Upper lobe of left lung (tissue), 6 donors: ENCODE measurements at regions not wholly inside any gene's neighbourhood (a gene's known extent, or its start where the extent isn't known, plus 50 kb on each side); places are given as distances from the start of the nearest gene placed in this dataset.

Source experiments
- ATAC-seq, 2 donors: fragments of 200-7000 bp; cut with Tn5 transposase; one replicate each; pipeline ENCODE4 v1.9.1; 2022; ENCODE audit warnings: mild to moderate bottlenecking in 2 of 2, moderate library complexity in 2 of 2; ENCODE audit not compliant: low FRiP score in 2 of 2
- DNase-seq, 2 donors: peaks; one replicate each; pipeline ENCODE4 v3.0.0-alpha.2; 2019 to 2020
- H3K27ac ChIP-seq, 4 donors: fragments of 200-600 bp; sonication (generic); one replicate each; pipeline ENCODE4 v1.5.1; 2016 to 2019
- H3K27me3 ChIP-seq, 4 donors: fragments of 200-600 bp; sonication (generic); one replicate each; pipeline ENCODE4 v1.5.1; 2017 to 2019
- H3K36me3 ChIP-seq, 4 donors: fragments of 200-600 bp; sonication (generic); one replicate each; pipeline ENCODE4 v1.5.1; 2016 to 2019
- H3K4me1 ChIP-seq, 4 donors: fragments of 200-600 bp; sonication (generic); one replicate each; pipeline ENCODE4 v1.5.1; 2018 to 2019
- H3K4me3 ChIP-seq, 4 donors: fragments of 200-600 bp; sonication (generic); one replicate each; pipeline ENCODE4 v1.5.1; 2017 to 2019; ENCODE audit warnings: mild to moderate bottlenecking in 2 of 4, moderate library complexity in 1 of 4
- H3K9me3 ChIP-seq, 4 donors: fragments of 200-600 bp; sonication (generic); one replicate each; pipeline ENCODE4 v1.5.1; 2018 to 2019
- EP300 ChIP-seq, 4 donors: sonication (generic); formaldehyde crosslinking; IDR thresholded peaks; one replicate each; pipeline ENCODE4 v1.5.1; 2017; ENCODE audit warnings: antibody characterized with exemption in 4 of 4, control low read depth in 2 of 4
- POLR2A ChIP-seq, 4 donors: fragments of 450-650 bp; IDR thresholded peaks; one replicate each; pipeline ENCODE4 v1.5.1; 2016 to 2017; ENCODE audit warnings: antibody characterized with exemption in 4 of 4, mild to moderate bottlenecking in 2 of 4
- POLR2AphosphoS5 ChIP-seq, 2 donors: sonication (generic); formaldehyde crosslinking; IDR thresholded peaks; one replicate each; pipeline ENCODE4 v1.5.1; 2017; ENCODE audit warnings: antibody characterized with exemption in 2 of 2
- WGBS, 2 donors: methylation state at CpG; one replicate each; pipeline ENCODE4 v1.1.5; 2017 to 2018; 5-methylcytosine and 5-hydroxymethylcytosine counted together
- TF ChIP-seq, protein P1 (sequence below), 6 experiments: fragments of 450-650 bp in 4 of 6; fragments of 200-600 bp in 2 of 6; sonication (generic) in 2 of 6; IDR thresholded peaks; one replicate each; pipeline ENCODE4 v1.5.1; 2016 to 2019; ENCODE audit warnings: antibody characterized with exemption in 6 of 6
- donor health status: DM: no; HTN: no; CAD: no; lungs with moderate emphysema.
- donor health status: DM: no; HTN: yes; CAD: no; lungs with severe emphysema.

DNA sequence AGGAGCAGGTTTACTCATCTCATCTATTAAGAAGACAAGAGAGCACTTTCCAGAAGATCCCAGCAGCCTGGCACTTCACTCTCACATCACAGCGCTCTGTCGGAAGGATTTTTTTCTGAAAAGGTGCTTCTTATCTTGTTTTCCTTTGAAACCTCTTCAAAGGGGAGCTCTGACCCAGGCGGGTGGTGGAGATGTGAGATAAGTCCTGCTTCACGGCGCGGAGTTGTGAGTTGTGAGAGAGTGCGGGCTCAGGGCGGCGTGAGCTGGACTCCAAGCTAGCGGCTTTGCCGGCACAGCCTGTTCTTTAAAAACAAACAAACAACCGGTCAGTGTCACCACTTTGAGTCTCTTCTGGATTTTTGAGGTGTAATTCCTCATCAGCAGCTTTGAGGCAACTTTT, 169.0 kb upstream of the ARGLU1 start:
- ATAC-seq (no peak), DNase-seq (peak in 1 of 2 donors; percentile 22)
- TF ChIP-seq POLR2AphosphoS5 (IDR thresholded peaks at IDR 0.05), result no peak
- no peak for TF ChIP-seq POLR2A (IDR thresholded peaks at IDR 0.05)
- TF ChIP-seq, protein P1, sequence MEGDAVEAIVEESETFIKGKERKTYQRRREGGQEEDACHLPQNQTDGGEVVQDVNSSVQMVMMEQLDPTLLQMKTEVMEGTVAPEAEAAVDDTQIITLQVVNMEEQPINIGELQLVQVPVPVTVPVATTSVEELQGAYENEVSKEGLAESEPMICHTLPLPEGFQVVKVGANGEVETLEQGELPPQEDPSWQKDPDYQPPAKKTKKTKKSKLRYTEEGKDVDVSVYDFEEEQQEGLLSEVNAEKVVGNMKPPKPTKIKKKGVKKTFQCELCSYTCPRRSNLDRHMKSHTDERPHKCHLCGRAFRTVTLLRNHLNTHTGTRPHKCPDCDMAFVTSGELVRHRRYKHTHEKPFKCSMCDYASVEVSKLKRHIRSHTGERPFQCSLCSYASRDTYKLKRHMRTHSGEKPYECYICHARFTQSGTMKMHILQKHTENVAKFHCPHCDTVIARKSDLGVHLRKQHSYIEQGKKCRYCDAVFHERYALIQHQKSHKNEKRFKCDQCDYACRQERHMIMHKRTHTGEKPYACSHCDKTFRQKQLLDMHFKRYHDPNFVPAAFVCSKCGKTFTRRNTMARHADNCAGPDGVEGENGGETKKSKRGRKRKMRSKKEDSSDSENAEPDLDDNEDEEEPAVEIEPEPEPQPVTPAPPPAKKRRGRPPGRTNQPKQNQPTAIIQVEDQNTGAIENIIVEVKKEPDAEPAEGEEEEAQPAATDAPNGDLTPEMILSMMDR (IDR thresholded peaks at IDR 0.05), result no peak
- TF ChIP-seq EP300 (IDR thresholded peaks at IDR 0.05), result no peak
- H3K4me1 ChIP-seq, result peaks cover 0 to 3% (median 0%) of the 10 kb centered on the region in 4 donors
- no peaks in the 10 kb centered on the region for H3K9me3 ChIP-seq
- H3K27ac ChIP-seq, result no peak overlapping the region
- H3K27me3 ChIP-seq, result no peaks in the 10 kb centered on the region
- no peak overlapping the region for H3K4me3 ChIP-seq
- H3K36me3 ChIP-seq, result no peaks in the 10 kb centered on the region
- WGBS, 2 donors, result 71 to 83% methylated on average over 12 of the region's 12 CpGs

DNA sequence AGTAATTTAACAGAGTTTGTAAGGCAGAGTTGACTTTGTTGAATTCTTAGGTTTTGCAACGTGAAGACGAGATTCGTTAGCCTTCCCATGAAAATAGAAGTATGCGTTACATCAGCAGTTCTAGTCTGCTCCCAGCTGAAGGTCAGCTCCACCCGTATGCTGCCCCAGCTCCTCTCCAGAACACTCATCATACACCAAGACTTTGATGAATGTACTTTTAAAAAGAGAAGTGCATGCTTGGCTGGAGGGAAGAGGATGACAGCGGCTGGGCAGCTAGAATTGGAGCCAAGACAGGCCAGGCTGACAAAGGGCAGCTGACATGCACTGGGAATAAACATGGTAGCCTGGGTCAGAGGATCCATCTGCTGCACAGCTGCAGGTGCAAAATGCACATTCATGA, 166.3 kb upstream of the ARGLU1 start:
- 69 to 80% methylated on average over 6 of the region's 6 CpGs for WGBS, 2 donors
- DNase-seq (no peak), ATAC-seq (no peak)
- no peak for TF ChIP-seq POLR2A (IDR thresholded peaks at IDR 0.05)
- TF ChIP-seq POLR2AphosphoS5 (IDR thresholded peaks at IDR 0.05), result no peak
- TF ChIP-seq EP300 (IDR thresholded peaks at IDR 0.05), result no peak
- TF ChIP-seq, protein P1 (IDR thresholded peaks at IDR 0.05), result no peak
- Histone ChIP-seq H3K4me1 (no peaks in the 10 kb centered on the region), H3K27me3 (no peaks in the 10 kb centered on the region), H3K27ac (no peak overlapping the region), H3K4me3 (no peak overlapping the region), H3K9me3 (no peaks in the 10 kb centered on the region), H3K36me3 (no peaks in the 10 kb centered on the region)

- no peak overlapping the region for H3K27ac ChIP-seq
- H3K4me1 ChIP-seq, result no peaks in the 10 kb centered on the region
- DNase-seq (no peak), ATAC-seq (no peak)
- WGBS, 2 donors, result 85 to 87% methylated on average over 6 of the region's 6 CpGs
- H3K27me3 ChIP-seq, result no peaks in the 10 kb centered on the region
- H3K36me3 ChIP-seq, result no peaks in the 10 kb centered on the region
- no peak overlapping the region for H3K4me3 ChIP-seq
- TF ChIP-seq POLR2AphosphoS5 (IDR thresholded peaks at IDR 0.05) (no peak), POLR2A (IDR thresholded peaks at IDR 0.05) (no peak), EP300 (IDR thresholded peaks at IDR 0.05) (no peak)
- TF ChIP-seq, protein P1 (IDR thresholded peaks at IDR 0.05), result no peak
- peaks cover 0 to 6% (median 0%) of the 10 kb centered on the region in 4 donors for H3K9me3 ChIP-seq
These were observed 155.1 kb upstream of the ARGLU1 start for GRCh38 chr13:106723036-106723435.

DNA sequence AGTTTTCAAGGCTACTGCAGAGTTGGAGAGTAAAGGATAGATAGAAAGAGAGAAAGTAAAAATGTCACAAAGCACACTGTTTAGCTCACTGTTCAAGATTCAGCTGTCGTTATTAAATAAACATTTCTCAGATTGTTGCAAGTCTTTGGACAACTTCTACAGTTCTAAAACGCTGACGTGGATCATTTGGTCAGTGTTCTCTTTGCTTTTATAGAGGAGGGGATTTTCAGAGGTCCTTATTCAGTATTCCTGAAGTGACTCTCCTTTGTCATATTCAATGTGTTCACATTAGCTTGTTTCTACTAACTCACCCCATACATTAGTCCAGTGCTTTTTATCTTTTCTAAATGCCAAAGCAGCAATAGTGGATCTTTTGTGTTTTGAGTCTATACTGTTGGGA, 154.7 kb upstream of the ARGLU1 start:
- Histone ChIP-seq H3K4me3 (no peak overlapping the region), H3K4me1 (no peaks in the 10 kb centered on the region), H3K36me3 (no peaks in the 10 kb centered on the region), H3K9me3 (peaks cover 0 to 6% (median 1%) of the 10 kb centered on the region in 4 donors), H3K27me3 (no peaks in the 10 kb centered on the region), H3K27ac (no peak overlapping the region)
- ATAC-seq, result no peak
- 59 to 62% methylated on average over 3 of the region's 3 CpGs for WGBS, 2 donors
- no peak for DNase-seq
- TF ChIP-seq, protein P1 (IDR thresholded peaks at IDR 0.05), result no peak
- no peak for TF ChIP-seq POLR2AphosphoS5 (IDR thresholded peaks at IDR 0.05)

DNA sequence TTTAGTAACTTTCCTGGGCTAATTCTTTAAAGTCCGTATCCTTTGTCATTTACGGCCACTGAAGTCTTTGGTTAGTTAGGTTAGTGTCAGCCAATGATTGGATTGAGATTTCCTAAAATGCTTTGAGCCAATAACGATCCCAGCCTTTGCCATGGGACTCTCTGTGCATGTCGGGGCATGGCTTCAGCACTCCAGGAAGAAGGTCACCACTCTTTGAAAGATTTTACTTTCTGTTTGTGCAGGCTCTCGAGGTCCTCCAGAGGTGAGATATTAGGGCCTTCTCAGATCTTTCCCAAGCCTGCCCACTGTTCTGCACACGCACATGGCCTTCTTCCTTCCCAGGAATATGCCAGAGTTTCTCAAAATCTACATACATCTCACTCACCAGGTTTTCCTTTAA, 153.7 kb upstream of the ARGLU1 start:
- WGBS, 2 donors, result 86 to 89% methylated on average over 6 of the region's 6 CpGs
- DNase-seq (no peak), ATAC-seq (no peak)

More for the DNA sequence above, 153.7 kb upstream of the ARGLU1 start:
- Histone ChIP-seq H3K27ac (no peak overlapping the region), H3K27me3 (no peaks in the 10 kb centered on the region), H3K36me3 (no peaks in the 10 kb centered on the region), H3K9me3 (peaks cover 0 to 6% (median 2%) of the 10 kb centered on the region in 4 donors), H3K4me1 (no peaks in the 10 kb centered on the region), H3K4me3 (no peak overlapping the region)
- TF ChIP-seq POLR2AphosphoS5 (IDR thresholded peaks at IDR 0.05) (no peak), EP300 (IDR thresholded peaks at IDR 0.05) (no peak)
